Activated naive CD4-positive, alpha-beta T cell treated with anti-CD3 and anti-CD28 coated beads, Interleukin-2, amount 10 ng/mL, durations not matched to agents 7 days and 5 days (primary cell): ENCODE measurements at regions not wholly inside any gene's neighbourhood (a gene's known extent, or its start where the extent isn't known, plus 50 kb on each side); places are given as distances from the start of the nearest gene placed in this dataset.

Experiments
- CTCF ChIA-PET: fragments of 350-600 bp; sonication (Branson Sonifier 250); formaldehyde crosslinking; loops from one replicate; lab custom pipeline; 2021; ENCODE audit warnings: antibody characterized with exemption; lab: Charles Lee
- DNase-seq: peaks from one replicate; pipeline ENCODE4 v3.0.0-alpha.2; 2020
- H3K27ac Mint-ChIP-seq: one replicate; pipeline ENCODE4 v1.8.0; 2021; ENCODE audit warnings: mild to moderate bottlenecking, moderate library complexity, mixed read lengths
- H3K27me3 Mint-ChIP-seq: one replicate; pipeline ENCODE4 v1.8.0; 2021; ENCODE audit warnings: mild to moderate bottlenecking, mixed read lengths
- H3K36me3 Mint-ChIP-seq: one replicate; pipeline ENCODE4 v1.8.0; 2021; ENCODE audit warnings: mixed read lengths
- H3K4me1 Mint-ChIP-seq: one replicate; pipeline ENCODE4 v1.8.0; 2021; ENCODE audit warnings: mixed read lengths
- H3K4me3 Mint-ChIP-seq: one replicate; pipeline ENCODE4 v1.8.0; 2021; ENCODE audit warnings: mild to moderate bottlenecking, moderate library complexity, mixed read lengths
- H3K9me3 Mint-ChIP-seq: one replicate; pipeline ENCODE4 v1.8.0; 2021; ENCODE audit warnings: mixed read lengths

DNA sequence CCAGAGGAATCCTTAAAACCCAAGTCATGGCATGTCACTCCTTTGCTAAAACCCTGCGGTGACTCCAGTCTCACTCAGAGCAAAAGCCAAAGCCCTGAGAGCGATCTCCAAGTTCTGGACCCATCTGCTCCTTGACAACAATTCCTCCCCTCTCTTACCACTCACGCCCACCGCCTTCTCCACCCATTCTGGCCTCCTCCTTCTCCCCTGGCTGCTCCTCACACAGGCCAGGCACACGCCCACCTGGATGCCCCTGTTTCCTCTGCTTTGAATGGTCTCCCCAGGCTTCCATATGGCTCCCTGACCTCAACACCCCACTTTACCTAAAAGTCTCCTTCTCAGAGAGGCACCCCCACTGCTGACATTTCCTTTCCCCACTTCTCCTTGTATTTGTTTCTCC, 146.1 kb upstream of the LINGO1 start:
- DNase-seq: no peak
- H3K27me3 Mint-ChIP-seq: no peaks in the 10 kb centered on the region
- no peaks in the 10 kb centered on the region for H3K4me1 Mint-ChIP-seq
- no peak overlapping the region for H3K4me3 Mint-ChIP-seq
- no peaks in the 10 kb centered on the region for H3K9me3 Mint-ChIP-seq
- no peak overlapping the region for H3K27ac Mint-ChIP-seq
- CTCF ChIA-PET: no interaction called here
- H3K36me3 Mint-ChIP-seq: no peaks in the 10 kb centered on the region

DNA sequence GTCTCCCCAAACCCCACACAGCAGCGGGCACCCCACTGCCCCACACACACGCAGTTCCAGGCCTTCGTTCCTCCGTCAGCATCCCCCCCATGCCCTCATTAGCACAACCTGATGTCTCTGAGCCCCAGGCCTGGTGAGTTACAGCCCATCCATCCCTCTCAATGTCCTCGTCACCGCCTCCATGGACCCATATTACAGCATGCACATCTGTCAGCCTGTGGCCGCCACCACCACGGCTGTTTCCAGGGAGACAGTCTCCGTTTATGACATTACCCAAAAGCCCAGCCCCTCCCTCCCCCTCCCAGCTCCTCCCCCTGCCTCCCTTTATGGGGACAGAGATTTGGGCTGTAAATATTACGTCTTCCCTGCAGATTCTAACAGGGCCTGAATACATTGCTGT, 143.1 kb upstream of the LINGO1 start:
- no peaks in the 10 kb centered on the region for H3K4me1 Mint-ChIP-seq
- H3K27ac Mint-ChIP-seq: peak overlapping the region; percentile 3
- H3K27me3 Mint-ChIP-seq: peaks cover 4% of the 10 kb centered on the region
- CTCF ChIA-PET: no interaction called here
- H3K4me3 Mint-ChIP-seq: no peak overlapping the region
- no peaks in the 10 kb centered on the region for H3K9me3 Mint-ChIP-seq
- no peak for DNase-seq
- H3K36me3 Mint-ChIP-seq: no peaks in the 10 kb centered on the region

DNA sequence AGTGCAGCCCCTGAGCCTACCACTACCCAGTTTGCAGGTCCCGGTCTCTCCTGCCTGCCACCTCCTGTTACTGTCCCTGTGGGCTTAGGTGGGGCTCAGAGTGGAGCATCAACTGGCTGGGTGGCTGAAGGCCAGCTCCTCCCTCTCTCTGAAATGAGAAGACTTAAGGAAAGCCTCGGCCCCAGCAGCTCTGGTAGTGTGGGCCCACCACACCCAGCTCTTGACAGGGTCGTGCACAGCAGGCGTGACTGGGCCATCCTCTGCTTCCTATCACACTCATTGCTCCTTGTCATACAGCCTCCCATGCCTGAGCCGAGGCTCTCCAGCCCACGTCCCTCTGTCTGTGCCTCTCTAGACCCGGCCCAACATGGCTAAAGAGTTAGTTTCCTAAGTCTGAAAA, 142.7 kb upstream of the LINGO1 start:
- Mint-ChIP-seq H3K27me3 (peaks cover 4% of the 10 kb centered on the region), H3K27ac (no peak overlapping the region), H3K9me3 (no peaks in the 10 kb centered on the region), H3K36me3 (no peaks in the 10 kb centered on the region), H3K4me3 (no peak overlapping the region), H3K4me1 (no peaks in the 10 kb centered on the region)
- DNase-seq: no peak
- CTCF ChIA-PET: no interaction called here

DNA sequence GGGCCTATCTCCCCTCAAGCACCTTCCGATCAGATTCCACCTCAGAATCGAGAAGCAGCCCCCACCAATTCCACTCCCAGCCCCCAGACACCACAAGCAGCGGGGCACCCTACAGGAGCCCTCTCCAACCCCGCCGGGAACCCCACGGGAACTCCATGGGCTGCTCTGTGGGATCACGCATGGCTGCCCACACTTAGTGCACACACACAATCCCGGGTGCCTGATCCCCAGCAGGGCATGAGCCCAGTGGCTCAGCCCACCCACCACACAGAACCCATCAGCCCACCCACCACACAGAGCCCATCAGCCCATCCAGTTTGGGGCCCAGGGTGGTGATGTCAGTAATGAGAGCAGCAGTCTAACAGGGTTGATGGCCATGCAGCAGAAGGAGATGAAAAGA, 141.6 kb upstream of the LINGO1 start:
- no peak for DNase-seq
- Mint-ChIP-seq H3K4me1 (no peaks in the 10 kb centered on the region), H3K27me3 (peaks cover 5% of the 10 kb centered on the region), H3K36me3 (no peaks in the 10 kb centered on the region), H3K4me3 (no peak overlapping the region), H3K9me3 (no peaks in the 10 kb centered on the region), H3K27ac (no peak overlapping the region)
- CTCF ChIA-PET: no interaction called here

DNA sequence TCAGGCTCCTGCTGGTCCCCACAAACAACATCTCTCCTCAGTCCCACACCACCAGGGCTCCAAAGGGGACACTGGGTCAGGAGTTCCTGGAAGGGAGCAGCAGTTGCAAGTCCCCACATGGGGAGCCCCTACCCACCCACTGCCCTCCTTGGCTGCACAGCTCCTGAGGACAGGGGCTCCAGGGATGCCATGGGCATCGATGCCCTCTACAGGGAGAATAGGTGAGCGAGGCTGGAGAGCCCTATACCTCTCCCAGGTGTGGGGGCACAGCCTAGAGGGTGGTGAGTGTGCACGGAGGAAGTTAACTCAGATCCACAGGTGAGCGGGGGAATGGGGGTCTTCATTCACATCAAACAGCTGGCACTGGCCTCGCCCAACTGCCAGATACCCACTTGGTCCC, 141.2 kb upstream of the LINGO1 start:
- peaks cover 9% of the 10 kb centered on the region for H3K27me3 Mint-ChIP-seq
- H3K36me3 Mint-ChIP-seq: no peaks in the 10 kb centered on the region
- no peaks in the 10 kb centered on the region for H3K9me3 Mint-ChIP-seq
- no peak for DNase-seq
- CTCF ChIA-PET: no interaction called here
- H3K27ac Mint-ChIP-seq: no peak overlapping the region
- no peaks in the 10 kb centered on the region for H3K4me1 Mint-ChIP-seq
- H3K4me3 Mint-ChIP-seq: no peak overlapping the region

DNA sequence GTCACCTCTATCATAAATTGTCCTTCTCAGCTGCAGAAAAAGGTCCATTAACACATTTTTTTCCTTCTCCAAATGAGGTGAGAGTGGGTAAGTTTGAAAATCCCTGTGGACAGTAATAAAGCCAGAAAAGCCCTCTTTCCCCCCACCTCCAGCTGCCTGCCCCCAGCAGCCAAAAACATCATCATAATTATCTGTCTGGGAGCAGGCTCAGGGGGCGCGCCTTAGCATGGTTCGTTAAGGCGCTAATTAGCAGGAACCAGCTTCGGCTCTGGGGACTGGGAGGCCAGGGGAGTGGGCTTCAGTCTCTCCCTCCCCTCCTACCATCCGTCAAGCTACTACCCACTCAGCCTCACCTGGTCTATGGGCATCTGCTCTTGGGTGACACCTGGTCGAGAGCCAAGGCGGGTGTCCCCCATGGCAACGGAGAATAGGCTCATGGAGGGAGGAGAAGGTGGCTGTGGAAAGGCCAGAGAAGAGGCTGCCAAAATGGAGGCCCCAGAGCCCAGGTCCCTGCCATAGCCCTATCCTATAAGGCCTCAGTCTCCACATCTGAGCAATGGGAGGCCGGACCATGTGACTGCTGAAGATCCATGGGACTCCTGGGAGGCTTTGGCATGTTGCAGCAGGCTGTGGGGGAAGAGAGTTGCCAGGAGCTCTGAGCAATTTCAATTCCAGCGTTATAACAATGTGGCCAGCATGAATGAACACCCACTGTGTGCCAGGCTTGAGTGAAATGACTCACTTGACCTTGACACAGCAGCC, 140.1 kb upstream of the LINGO1 start:
- no peak for DNase-seq
- Mint-ChIP-seq H3K9me3 (no peaks in the 10 kb centered on the region), H3K36me3 (no peaks in the 10 kb centered on the region), H3K27ac (no peak overlapping the region), H3K4me3 (no peak overlapping the region), H3K27me3 (peaks cover 20% of the 10 kb centered on the region), H3K4me1 (no peaks in the 10 kb centered on the region)
- CTCF ChIA-PET: interaction anchor here (1.4 kb wide), 1 partner anchor 16 kb away, joined by 3 read pairs; no protein-coding TSS in a partner anchor

DNA sequence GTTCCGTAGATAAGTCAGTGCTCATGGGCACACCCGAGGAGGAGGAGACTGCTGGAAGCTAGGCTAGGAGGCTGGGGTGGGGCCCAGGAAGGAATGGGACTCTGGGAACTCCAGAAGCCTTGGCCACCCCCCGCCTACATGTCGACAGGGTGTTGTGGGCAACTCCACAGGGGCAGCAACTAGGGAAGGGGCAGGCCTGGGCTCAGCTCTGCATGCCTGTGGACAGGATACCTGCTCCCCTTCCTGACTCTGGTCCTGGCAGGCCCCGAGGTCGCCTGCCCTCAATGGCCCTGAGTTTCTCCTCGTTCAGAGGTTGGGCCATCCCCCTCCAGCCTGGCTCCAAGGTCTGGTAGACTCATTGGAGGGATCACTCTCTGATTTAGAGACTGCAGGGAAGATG, 138.9 kb upstream of the LINGO1 start:
- no peak for DNase-seq
- Mint-ChIP-seq H3K36me3 (no peaks in the 10 kb centered on the region), H3K27ac (no peak overlapping the region), H3K27me3 (peaks cover 31% of the 10 kb centered on the region), H3K9me3 (no peaks in the 10 kb centered on the region), H3K4me3 (no peak overlapping the region), H3K4me1 (no peaks in the 10 kb centered on the region)
- CTCF ChIA-PET: no interaction called here

DNA sequence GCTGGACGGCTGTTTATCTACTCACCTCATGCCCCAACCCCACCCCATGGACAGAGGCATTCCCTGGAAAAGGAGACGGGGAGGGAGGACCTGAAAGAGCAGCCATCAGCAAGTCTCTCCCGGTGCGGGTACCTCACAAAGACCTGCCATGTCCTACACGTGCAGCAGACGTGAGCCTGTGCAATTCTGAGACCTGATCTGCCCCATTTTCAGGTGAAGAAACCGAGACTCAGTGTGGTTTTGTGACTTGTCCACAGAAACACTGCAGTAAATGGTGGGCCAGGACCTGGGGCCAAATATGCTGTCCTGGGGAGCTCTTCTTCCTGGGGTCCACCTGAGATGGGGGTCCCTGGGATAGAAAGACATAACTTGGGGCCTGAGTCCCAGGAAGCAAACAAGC, 137.0 kb upstream of the LINGO1 start:
- H3K36me3 Mint-ChIP-seq: no peaks in the 10 kb centered on the region
- no peak for DNase-seq

DNA sequence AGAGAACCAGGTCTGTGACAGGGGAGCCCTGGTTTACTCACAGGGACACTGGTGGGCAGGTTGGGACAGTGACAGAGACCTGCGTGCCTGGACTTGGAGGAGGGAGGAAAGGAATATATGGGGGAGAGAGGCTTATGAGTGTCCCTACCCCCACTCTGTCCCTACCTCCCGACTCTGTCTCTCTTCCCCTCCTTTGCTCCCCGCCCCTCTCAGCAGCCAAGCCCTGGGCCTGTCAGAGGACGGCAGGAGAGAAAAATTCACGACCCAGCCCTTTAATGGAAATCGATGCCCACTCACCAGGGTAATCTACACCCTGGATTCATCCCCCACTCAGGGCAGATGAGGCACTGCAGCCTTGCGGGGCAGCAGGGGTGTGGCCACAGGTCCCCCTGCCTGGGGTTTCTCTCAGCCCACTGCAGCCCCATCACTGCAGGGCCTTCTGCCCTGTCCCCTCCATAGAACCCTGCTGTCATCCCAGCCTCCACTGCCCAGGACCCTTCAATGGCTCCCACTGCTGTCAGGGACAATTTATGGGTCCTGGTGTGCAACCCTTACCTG, 135.9 kb upstream of the LINGO1 start:
- Mint-ChIP-seq H3K27ac (no peak overlapping the region), H3K9me3 (no peaks in the 10 kb centered on the region), H3K4me1 (no peaks in the 10 kb centered on the region), H3K4me3 (no peak overlapping the region), H3K27me3 (peaks cover 49% of the 10 kb centered on the region), H3K36me3 (no peaks in the 10 kb centered on the region)
- CTCF ChIA-PET: no interaction called here
- no peak for DNase-seq

More for the DNA sequence above, 137.0 kb upstream of the LINGO1 start:
- Mint-ChIP-seq H3K27ac (no peak overlapping the region), H3K4me1 (no peaks in the 10 kb centered on the region), H3K27me3 (peaks cover 49% of the 10 kb centered on the region), H3K9me3 (no peaks in the 10 kb centered on the region), H3K4me3 (no peak overlapping the region)
- CTCF ChIA-PET: no interaction called here

DNA sequence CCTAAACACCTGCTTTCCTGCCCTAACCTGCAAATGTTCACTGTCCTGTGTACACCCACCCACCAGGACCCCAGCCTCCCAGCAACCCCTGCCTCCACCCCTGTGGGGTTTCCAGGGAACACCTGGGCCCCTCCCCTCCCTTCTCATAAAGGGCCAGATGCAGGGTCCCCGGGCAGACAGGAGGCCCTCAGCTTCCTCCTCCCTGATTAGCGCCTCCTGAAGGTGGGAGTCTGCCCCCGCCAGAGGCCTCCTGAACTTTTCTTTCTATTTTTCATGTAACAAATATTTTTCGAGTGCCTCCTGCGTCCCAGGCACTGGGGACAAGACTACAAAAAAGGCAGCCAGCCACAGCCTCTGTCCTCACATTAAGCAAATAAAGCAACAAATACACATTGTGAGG, 135.4 kb upstream of the LINGO1 start:
- no peak overlapping the region for H3K27ac Mint-ChIP-seq
- H3K9me3 Mint-ChIP-seq: no peaks in the 10 kb centered on the region
- H3K4me3 Mint-ChIP-seq: no peak overlapping the region
- CTCF ChIA-PET: no interaction called here
- H3K4me1 Mint-ChIP-seq: no peaks in the 10 kb centered on the region
- H3K36me3 Mint-ChIP-seq: no peaks in the 10 kb centered on the region
- peaks cover 49% of the 10 kb centered on the region for H3K27me3 Mint-ChIP-seq
- DNase-seq: no peak

DNA sequence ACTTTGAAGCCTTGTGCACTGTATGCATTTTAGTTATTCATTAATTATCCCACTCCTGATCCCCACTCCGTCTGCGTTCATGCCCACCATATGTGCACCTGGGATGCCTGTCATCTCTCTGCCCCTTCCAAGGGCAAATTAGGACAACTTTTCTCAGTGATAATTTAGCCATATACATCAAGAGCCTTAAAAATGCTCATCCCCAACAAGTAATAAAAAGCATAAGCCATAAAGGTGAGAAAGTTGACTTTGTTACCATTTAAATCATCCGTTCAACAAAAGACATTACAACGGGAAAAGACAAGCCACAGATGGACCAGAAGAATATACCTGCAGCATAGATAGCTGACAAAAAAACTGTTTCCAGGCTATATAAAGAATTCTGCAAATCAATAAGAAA, 131.4 kb upstream of the LINGO1 start:
- peaks cover 42% of the 10 kb centered on the region for H3K27me3 Mint-ChIP-seq
- H3K4me3 Mint-ChIP-seq: no peak overlapping the region
- H3K4me1 Mint-ChIP-seq: no peaks in the 10 kb centered on the region
- no peaks in the 10 kb centered on the region for H3K9me3 Mint-ChIP-seq
- H3K36me3 Mint-ChIP-seq: no peaks in the 10 kb centered on the region
- H3K27ac Mint-ChIP-seq: no peak overlapping the region
- CTCF ChIA-PET: no interaction called here
- DNase-seq: no peak

DNA sequence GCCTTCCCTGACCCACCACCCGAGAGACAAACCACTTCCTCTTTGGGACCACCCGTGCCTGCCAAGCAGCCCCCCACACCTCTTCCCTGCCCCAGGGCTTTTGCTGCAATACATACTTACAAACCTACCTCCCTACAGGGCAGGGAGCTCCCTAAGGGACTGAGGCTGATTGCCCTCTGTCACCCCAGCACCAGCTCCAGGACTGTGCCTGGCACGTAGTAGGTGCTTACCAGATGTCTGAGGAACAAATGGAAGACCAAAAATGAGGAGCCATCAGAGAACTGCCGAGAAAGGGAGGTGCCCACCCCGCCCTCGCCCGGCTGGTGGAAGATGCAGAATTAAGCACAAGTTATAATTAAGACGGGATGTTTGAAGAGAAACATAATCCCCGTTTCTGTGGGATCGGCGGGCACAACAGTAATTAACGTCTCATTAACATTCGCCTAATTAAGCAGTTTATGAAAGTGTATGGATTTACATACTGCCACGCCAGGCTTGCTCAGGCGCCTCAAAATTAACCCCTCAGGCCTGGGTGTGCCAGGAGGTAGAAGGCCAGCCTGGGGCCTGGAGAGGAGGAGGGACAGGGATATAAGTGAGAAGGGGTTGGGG, 130.1 kb upstream of the LINGO1 start:
- H3K27me3 Mint-ChIP-seq: peaks cover 29% of the 10 kb centered on the region

DNA sequence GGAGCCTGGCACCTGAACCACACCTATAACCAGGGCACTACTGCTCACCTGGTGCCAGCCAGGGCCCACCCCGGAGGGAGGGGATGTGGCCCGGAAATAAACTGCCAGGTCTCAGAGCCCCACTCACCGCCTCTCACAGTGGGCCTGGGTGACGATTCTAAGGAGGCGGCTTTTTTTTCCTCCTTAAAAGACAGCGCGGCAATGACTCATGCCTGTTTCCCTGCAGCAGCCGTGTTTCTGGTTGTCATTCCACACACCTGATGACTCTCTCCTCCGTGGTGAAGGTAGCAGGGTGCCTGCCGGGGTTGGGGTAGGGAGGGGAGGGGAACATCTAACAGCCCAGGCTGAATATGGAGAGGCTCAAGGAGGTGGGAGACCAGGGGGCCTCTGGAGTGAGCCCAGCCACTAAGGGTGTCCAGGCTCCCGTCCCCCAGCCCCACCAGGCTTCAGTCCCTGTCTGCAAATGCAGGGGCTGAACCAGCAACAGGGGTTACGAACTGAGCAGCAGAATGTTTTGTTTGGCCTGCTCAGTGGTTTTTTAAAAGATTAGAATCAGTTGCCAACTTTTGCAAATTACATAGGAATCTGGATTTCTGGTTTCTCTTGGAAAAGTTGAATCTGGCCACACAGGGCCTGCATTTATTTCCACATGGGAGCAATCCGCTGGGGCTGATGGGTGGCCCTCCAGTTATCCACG, 127.3 kb upstream of the LINGO1 start:
- CTCF ChIA-PET: no interaction called here
- no peaks in the 10 kb centered on the region for H3K36me3 Mint-ChIP-seq
- H3K9me3 Mint-ChIP-seq: no peaks in the 10 kb centered on the region
- DNase-seq: no peak
- no peak overlapping the region for H3K27ac Mint-ChIP-seq
- H3K27me3 Mint-ChIP-seq: peaks cover 6% of the 10 kb centered on the region
- H3K4me3 Mint-ChIP-seq: no peak overlapping the region
- no peaks in the 10 kb centered on the region for H3K4me1 Mint-ChIP-seq

More for the DNA sequence above, 130.1 kb upstream of the LINGO1 start:
- Mint-ChIP-seq H3K4me3 (no peak overlapping the region), H3K27ac (no peak overlapping the region), H3K36me3 (no peaks in the 10 kb centered on the region), H3K4me1 (no peaks in the 10 kb centered on the region), H3K9me3 (no peaks in the 10 kb centered on the region)
- CTCF ChIA-PET: no interaction called here
- DNase-seq: no peak

DNA sequence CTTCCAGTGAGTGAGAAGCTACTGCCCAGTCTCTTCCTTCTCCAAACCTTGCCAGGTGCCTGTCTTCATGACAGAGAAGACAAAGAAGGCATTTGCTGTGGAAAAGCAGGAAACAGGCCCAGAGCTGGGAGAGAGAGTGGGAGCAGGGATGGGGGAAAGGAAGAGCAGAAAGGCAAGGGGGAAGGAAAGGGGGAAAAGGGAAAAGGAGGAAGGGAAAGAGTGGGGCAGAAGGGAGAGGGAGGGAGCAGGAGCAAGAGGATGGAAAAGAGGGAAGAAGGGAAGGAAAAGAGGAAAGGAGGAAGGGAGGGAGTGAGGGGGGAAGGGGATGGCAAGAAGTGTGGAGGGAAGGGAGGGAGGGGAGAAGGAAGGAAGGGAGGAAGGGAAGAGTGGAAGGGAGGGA, 121.2 kb upstream of the LINGO1 start:
- Mint-ChIP-seq H3K4me3 (no peak overlapping the region), H3K36me3 (no peaks in the 10 kb centered on the region), H3K9me3 (no peaks in the 10 kb centered on the region), H3K27ac (no peak overlapping the region), H3K27me3 (peaks cover 13% of the 10 kb centered on the region), H3K4me1 (no peaks in the 10 kb centered on the region)
- CTCF ChIA-PET: no interaction called here
- no peak for DNase-seq
